ENCODE measurements at regions not wholly inside any gene's neighbourhood (a gene's known extent, or its start where the extent isn't known, plus 50 kb on each side); places are given as distances from the start of the nearest gene placed in this dataset.
"Not testable (repeated sequence)": the region's sequence is repeated elsewhere in the genome, so short reads cannot be mapped to it uniquely, and the experiment has no call there.

DNA sequence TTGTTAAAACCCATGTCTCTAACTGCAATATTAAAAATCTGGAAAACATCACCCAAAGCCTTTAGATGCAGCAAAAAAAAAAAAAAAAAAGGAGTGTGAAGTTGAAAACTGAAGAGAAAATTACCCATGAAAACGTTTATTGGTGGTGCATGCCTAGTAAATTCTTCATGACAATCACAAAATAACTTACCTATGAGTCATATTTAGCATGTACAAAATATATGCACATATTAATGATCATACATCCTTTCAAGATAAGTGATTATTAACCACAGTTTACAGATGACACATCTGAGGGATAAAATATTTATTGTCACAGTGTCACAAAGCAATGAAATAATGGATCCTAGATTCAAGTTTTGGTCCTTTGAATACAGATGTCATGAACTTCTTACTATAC lies 505.2 kb upstream of the NR5A2 start:
- DNase-seq = no peak
- WGBS, 2 experiments (ENCODE audit: insufficient coverage in 1 of 2, insufficient read length in 1 of 2) = 50% methylated on average over 1 of the region's 1 CpG; no CpG with 5 or more reads in 1 of the 2 experiments
- H3K4me1 Mint-ChIP-seq = no peaks in the 10 kb centered on the region
- H3K36me3 Mint-ChIP-seq (ENCODE audit: low read depth) = no peaks in the 10 kb centered on the region
- H3K27me3 Mint-ChIP-seq (ENCODE audit: insufficient read depth) = no peaks in the 10 kb centered on the region
- no peak overlapping the region for H3K4me3 Mint-ChIP-seq
- Histone ChIP-seq H3K4me1 (ENCODE audit: control insufficient read depth, insufficient read depth, low read length) (no peaks in the 10 kb centered on the region), H3K27ac (ENCODE audit: low read depth, low read length) (no peak overlapping the region), H3K36me3 (ENCODE audit: control insufficient read depth, insufficient read depth, low read length) (no peaks in the 10 kb centered on the region), H3K4me3 (ENCODE audit: low read length) (no peak overlapping the region), H3K9me3 (ENCODE audit: control insufficient read depth, low read length) (no peaks in the 10 kb centered on the region), H3K9ac (ENCODE audit: extremely low read depth, low read length, poor library complexity, severe bottlenecking) (no peak overlapping the region), H3K27me3 (ENCODE audit: control insufficient read depth, insufficient read depth, low read length, poor library complexity, severe bottlenecking) (no peaks in the 10 kb centered on the region)
- no peak overlapping the region for H3K27ac Mint-ChIP-seq
- no peaks in the 10 kb centered on the region for H3K9me3 Mint-ChIP-seq
- TF ChIP-seq, protein P1, sequence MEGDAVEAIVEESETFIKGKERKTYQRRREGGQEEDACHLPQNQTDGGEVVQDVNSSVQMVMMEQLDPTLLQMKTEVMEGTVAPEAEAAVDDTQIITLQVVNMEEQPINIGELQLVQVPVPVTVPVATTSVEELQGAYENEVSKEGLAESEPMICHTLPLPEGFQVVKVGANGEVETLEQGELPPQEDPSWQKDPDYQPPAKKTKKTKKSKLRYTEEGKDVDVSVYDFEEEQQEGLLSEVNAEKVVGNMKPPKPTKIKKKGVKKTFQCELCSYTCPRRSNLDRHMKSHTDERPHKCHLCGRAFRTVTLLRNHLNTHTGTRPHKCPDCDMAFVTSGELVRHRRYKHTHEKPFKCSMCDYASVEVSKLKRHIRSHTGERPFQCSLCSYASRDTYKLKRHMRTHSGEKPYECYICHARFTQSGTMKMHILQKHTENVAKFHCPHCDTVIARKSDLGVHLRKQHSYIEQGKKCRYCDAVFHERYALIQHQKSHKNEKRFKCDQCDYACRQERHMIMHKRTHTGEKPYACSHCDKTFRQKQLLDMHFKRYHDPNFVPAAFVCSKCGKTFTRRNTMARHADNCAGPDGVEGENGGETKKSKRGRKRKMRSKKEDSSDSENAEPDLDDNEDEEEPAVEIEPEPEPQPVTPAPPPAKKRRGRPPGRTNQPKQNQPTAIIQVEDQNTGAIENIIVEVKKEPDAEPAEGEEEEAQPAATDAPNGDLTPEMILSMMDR (conservative IDR thresholded peaks at IDR 0.05) = no peak

DNA sequence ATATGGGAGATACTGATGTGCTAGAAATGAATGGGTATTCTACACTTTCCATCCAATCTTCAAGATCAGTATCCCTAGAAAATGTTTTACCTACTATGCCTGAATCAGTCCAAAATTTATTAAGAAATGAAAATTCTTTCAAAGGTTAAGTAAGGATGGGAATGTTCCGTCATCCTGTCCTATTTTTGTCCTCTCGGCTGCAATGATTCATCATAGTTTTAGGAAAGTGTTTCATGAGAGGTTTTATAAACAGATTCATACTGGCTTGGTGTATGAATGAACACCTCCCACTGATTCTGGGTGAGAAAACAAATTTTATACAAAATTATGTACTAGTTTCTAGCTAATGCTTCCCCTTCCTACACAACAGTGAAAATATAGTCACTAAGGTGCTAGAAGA lies 504.6 kb upstream of the NR5A2 start:
- H3K27me3 ChIP-seq (ENCODE audit: control insufficient read depth, insufficient read depth, low read length, poor library complexity, severe bottlenecking) = no peaks in the 10 kb centered on the region
- no peaks in the 10 kb centered on the region for H3K36me3 ChIP-seq (ENCODE audit: control insufficient read depth, insufficient read depth, low read length)
- 86% methylated on average over 2 of the region's 2 CpGs; no CpG with 5 or more reads in 1 of the 2 experiments for WGBS, 2 experiments (ENCODE audit: insufficient coverage in 1 of 2, insufficient read length in 1 of 2)
- H3K27ac ChIP-seq (ENCODE audit: low read depth, low read length) = no peak overlapping the region
- Mint-ChIP-seq H3K27ac (no peak overlapping the region), H3K4me3 (no peak overlapping the region), H3K36me3 (ENCODE audit: low read depth) (no peaks in the 10 kb centered on the region), H3K27me3 (ENCODE audit: insufficient read depth) (no peaks in the 10 kb centered on the region), H3K9me3 (no peaks in the 10 kb centered on the region), H3K4me1 (no peaks in the 10 kb centered on the region)
- no peak overlapping the region for H3K9ac ChIP-seq (ENCODE audit: extremely low read depth, low read length, poor library complexity, severe bottlenecking)
- H3K4me1 ChIP-seq (ENCODE audit: control insufficient read depth, insufficient read depth, low read length) = no peaks in the 10 kb centered on the region
- TF ChIP-seq, protein P1 (conservative IDR thresholded peaks at IDR 0.05) = no peak
- H3K4me3 ChIP-seq (ENCODE audit: low read length) = no peak overlapping the region
- no peak for DNase-seq
- no peaks in the 10 kb centered on the region for H3K9me3 ChIP-seq (ENCODE audit: control insufficient read depth, low read length)

DNA sequence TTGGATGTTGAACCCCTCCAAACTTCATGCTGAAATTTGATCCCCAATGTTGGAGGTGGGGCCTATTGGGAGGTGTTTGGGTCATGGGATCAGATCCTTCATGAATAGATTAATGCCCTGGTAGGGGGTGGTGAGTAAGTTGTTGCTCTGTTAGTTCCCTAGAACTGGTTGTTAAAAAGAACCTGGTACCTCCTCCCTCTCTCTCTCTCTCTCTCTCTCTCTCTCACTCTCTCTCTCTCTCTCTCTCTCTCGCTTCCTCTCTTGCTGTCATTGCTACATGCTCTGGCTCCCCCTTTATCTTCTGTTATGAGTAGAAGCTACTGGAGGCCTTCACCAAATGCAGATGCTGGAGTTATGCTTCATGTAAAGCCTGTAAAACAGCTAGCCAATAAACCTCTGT lies 498.2 kb upstream of the NR5A2 start:
- Histone ChIP-seq H3K27ac (ENCODE audit: low read depth, low read length) (no peak overlapping the region), H3K4me1 (ENCODE audit: control insufficient read depth, insufficient read depth, low read length) (no peaks in the 10 kb centered on the region), H3K4me3 (ENCODE audit: low read length) (no peak overlapping the region), H3K27me3 (ENCODE audit: control insufficient read depth, insufficient read depth, low read length, poor library complexity, severe bottlenecking) (no peaks in the 10 kb centered on the region), H3K36me3 (ENCODE audit: control insufficient read depth, insufficient read depth, low read length) (no peaks in the 10 kb centered on the region), H3K9ac (ENCODE audit: extremely low read depth, low read length, poor library complexity, severe bottlenecking) (no peak overlapping the region), H3K9me3 (ENCODE audit: control insufficient read depth, low read length) (peaks cover 15% of the 10 kb centered on the region)
- no peak overlapping the region for H3K4me3 Mint-ChIP-seq
- no peak overlapping the region for H3K27ac Mint-ChIP-seq
- peaks cover 3% of the 10 kb centered on the region for H3K36me3 Mint-ChIP-seq (ENCODE audit: low read depth)
- TF ChIP-seq, protein P1 (conservative IDR thresholded peaks at IDR 0.05) = no peak
- no peaks in the 10 kb centered on the region for H3K27me3 Mint-ChIP-seq (ENCODE audit: insufficient read depth)
- no peak for DNase-seq
- no peaks in the 10 kb centered on the region for H3K4me1 Mint-ChIP-seq
- WGBS, 2 experiments (ENCODE audit: insufficient coverage in 1 of 2, insufficient read length in 1 of 2) = no CpG with 5 or more reads among the region's 1 CpG
- peaks cover 17% of the 10 kb centered on the region for H3K9me3 Mint-ChIP-seq

DNA sequence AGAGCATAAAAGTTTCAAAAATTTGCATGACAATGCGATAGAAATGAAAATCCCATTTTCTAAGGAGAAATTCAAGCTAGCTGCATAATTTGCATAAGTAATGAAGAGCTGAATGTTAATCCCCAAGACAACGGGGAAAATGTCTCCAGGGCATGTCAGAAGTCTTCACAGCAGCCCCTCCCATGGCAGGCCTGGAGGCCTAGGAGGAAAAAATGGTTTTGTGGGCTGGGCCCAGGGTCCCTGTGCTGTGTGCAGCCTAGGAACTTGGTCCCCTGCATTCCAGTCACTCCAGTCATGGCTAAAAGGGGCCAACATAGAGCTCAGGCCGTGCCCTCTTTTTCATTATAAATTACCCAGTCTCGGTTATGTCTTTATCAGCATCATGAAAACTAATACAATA lies 494.1 kb upstream of the NR5A2 start:
- not testable (repeated sequence) for H3K36me3 Mint-ChIP-seq (ENCODE audit: low read depth); H3K27me3 ChIP-seq (ENCODE audit: control insufficient read depth, insufficient read depth, low read length, poor library complexity, severe bottlenecking); H3K4me1 Mint-ChIP-seq; H3K27ac Mint-ChIP-seq; H3K4me3 ChIP-seq (ENCODE audit: low read length); H3K27ac ChIP-seq (ENCODE audit: low read depth, low read length); H3K9ac ChIP-seq (ENCODE audit: extremely low read depth, low read length, poor library complexity, severe bottlenecking); DNase-seq; H3K27me3 Mint-ChIP-seq (ENCODE audit: insufficient read depth); H3K36me3 ChIP-seq (ENCODE audit: control insufficient read depth, insufficient read depth, low read length); H3K4me1 ChIP-seq (ENCODE audit: control insufficient read depth, insufficient read depth, low read length); H3K4me3 Mint-ChIP-seq
- peaks cover 42% of the 10 kb centered on the region for H3K9me3 ChIP-seq (ENCODE audit: control insufficient read depth, low read length)
- WGBS, 2 experiments (ENCODE audit: insufficient coverage in 1 of 2, insufficient read length in 1 of 2) = 86 to 90% methylated on average over 4 of the region's 4 CpGs
- peaks cover 50% of the 10 kb centered on the region for H3K9me3 Mint-ChIP-seq

Measured in endodermal cell (in vitro differentiated cells).